Uterus (tissue), 3 donors: ENCODE measurements at regions not wholly inside any gene's neighbourhood (a gene's known extent, or its start where the extent isn't known, plus 50 kb on each side); places are given as distances from the start of the nearest gene placed in this dataset.
"Not testable (repeated sequence)": the region's sequence is repeated elsewhere in the genome, so short reads cannot be mapped to it uniquely, and the experiment has no call there.

ENCODE experiments used
- DNase-seq, 2 donors: peaks; one replicate each; pipeline ENCODE4 v3.0.0-alpha.2; 2019 to 2020
- H3K27ac ChIP-seq, 2 donors: fragments of 200-600 bp; sonication (generic); 1 replicate in 1 of 2; 2 replicates in 1 of 2; pipeline ENCODE4 v1.5.1; 2016 to 2018
- H3K27me3 ChIP-seq, 2 donors: fragments of 200-600 bp; sonication (generic); one replicate each; pipeline ENCODE4 v1.5.1; 2018 to 2019; ENCODE audit warnings: control low read depth in 1 of 2
- H3K36me3 ChIP-seq, 2 donors: fragments of 200-600 bp; sonication (generic); one replicate each; pipeline ENCODE4 v1.5.1; 2019; ENCODE audit warnings: control low read depth in 1 of 2
- H3K4me1 ChIP-seq, 2 donors: fragments of 200-600 bp; sonication (generic); one replicate each; pipeline ENCODE4 v1.5.1; 2018 to 2019; ENCODE audit warnings: control low read depth in 1 of 2
- H3K4me3 ChIP-seq, 2 donors: fragments of 200-600 bp; sonication (generic); 1 replicate in 1 of 2; 2 replicates in 1 of 2; pipeline ENCODE4 v1.5.1; 2018 to 2019; ENCODE audit warnings: mild to moderate bottlenecking in 1 of 2
- H3K9me3 ChIP-seq, 2 donors: fragments of 200-600 bp; sonication (generic); one replicate each; pipeline ENCODE4 v1.5.1; 2019; ENCODE audit warnings: control low read depth in 1 of 2
- POLR2A ChIP-seq, 2 donors: fragments of 450-650 bp; IDR thresholded peaks; one replicate each; pipeline ENCODE4 v1.6.1; 2016; ENCODE audit warnings: antibody characterized with exemption in 2 of 2, mild to moderate bottlenecking in 1 of 2, moderate library complexity in 1 of 2
- intact Hi-C: fragments of 100-400 bp; cut with DNase I; formaldehyde crosslinking; loops from one replicate; pipeline ENCODE4 v1.15.1; 2023; ENCODE audit warnings: low total_unique reads
- TF ChIP-seq, protein P1 (sequence below), 4 experiments: fragments of 200-600 bp in 2 of 4; fragments of 450-650 bp in 2 of 4; sonication (generic) in 2 of 4; IDR thresholded peaks; one replicate each; pipeline ENCODE4 v1.5.1; 2016 to 2019; ENCODE audit warnings: antibody characterized with exemption in 4 of 4, mild to moderate bottlenecking in 2 of 4, moderate library complexity in 1 of 4
- donor health status: DM: yes; HTN: yes; CAD: no.

DNA sequence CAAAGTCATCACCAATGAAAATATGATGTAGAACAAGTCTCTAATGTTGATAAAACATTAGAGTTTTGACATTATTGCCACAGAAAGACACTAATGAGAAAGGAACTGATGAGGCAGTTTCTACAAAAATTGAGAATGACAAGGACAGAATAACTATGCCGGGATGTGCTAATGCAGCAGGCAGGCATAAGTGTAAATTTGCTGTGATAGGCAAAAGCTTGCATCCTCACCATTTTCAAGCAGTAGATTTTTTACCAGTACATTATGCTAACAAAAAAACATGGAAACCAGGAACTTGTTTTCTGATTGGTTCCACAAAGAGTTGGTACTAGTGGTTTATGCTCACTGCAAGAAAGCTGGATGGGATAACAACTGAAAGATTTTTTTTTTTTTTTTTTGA, 715.5 kb upstream of the LRRTM4 start:
- H3K4me3 ChIP-seq: no peak overlapping the region
- no peaks in the 10 kb centered on the region for H3K27me3 ChIP-seq
- no peak for DNase-seq
- intact Hi-C loops: no loop called here
- no peak for TF ChIP-seq POLR2A (IDR thresholded peaks at IDR 0.05)
- TF ChIP-seq, protein P1, sequence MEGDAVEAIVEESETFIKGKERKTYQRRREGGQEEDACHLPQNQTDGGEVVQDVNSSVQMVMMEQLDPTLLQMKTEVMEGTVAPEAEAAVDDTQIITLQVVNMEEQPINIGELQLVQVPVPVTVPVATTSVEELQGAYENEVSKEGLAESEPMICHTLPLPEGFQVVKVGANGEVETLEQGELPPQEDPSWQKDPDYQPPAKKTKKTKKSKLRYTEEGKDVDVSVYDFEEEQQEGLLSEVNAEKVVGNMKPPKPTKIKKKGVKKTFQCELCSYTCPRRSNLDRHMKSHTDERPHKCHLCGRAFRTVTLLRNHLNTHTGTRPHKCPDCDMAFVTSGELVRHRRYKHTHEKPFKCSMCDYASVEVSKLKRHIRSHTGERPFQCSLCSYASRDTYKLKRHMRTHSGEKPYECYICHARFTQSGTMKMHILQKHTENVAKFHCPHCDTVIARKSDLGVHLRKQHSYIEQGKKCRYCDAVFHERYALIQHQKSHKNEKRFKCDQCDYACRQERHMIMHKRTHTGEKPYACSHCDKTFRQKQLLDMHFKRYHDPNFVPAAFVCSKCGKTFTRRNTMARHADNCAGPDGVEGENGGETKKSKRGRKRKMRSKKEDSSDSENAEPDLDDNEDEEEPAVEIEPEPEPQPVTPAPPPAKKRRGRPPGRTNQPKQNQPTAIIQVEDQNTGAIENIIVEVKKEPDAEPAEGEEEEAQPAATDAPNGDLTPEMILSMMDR (IDR thresholded peaks at IDR 0.05): no peak
- H3K36me3 ChIP-seq: no peaks in the 10 kb centered on the region
- no peaks in the 10 kb centered on the region for H3K4me1 ChIP-seq
- no peak overlapping the region for H3K27ac ChIP-seq
- H3K9me3 ChIP-seq: no peaks in the 10 kb centered on the region

DNA sequence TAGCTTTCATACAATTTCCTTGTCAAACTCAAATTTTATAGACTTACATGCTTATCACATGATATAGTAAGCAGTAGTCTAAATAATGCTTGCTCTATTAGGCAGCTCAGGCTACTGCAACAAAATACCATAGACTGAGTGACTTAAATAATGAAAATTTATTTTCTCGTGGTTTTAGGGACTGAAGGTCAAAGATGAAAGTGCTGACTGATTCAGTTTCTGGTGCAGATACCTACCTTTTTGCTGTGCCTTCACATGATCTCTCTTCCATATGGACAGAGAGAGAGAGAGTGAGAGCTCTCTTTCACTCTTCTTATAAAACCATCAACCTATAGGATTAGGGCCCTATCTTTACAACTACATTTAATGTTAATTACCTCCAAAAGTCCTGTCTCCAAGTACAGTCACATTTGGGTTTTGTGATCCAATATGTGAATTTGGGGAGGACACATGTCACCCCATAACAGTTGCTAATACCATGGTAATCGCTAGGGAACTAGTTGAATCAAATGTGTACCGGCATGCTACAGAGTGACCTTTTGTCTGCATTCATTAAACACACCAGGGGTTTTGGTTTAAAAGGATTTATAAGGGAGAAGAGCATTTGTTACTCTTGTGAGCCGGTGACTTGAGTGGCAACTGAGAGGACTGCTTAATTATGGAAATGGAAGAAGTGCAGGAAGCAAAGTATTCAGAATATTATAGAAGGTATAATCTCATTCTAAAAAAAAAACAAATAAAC, 723.4 kb upstream of the LRRTM4 start:
- Histone ChIP-seq H3K36me3 (no peaks in the 10 kb centered on the region), H3K27me3 (no peaks in the 10 kb centered on the region), H3K4me3 (no peak overlapping the region), H3K27ac (no peak overlapping the region), H3K9me3 (no peaks in the 10 kb centered on the region), H3K4me1 (no peaks in the 10 kb centered on the region)
- intact Hi-C loops: no loop called here
- no peak for DNase-seq
- TF ChIP-seq, protein P1 (IDR thresholded peaks at IDR 0.05): no peak
- no peak for TF ChIP-seq POLR2A (IDR thresholded peaks at IDR 0.05)

DNA sequence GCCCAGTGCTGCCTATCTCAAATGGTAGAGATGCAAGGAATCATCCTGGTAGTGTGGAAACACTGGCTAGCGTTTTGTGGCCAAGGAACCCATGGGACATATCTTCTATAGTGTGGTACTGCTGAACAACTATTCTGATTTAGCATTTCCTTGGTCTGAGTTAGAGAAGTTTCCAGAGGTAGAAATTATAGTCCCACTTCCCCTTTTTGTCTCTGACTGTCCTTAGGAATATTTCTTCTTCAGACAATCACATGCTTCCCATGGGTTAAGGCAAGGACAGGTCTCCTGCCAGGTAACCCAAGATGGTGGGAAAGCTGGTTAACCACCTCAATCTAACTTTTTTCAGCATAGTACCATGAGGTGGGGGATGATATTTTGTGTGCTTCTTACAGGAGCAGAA, 729.5 kb upstream of the LRRTM4 start:
- no peaks in the 10 kb centered on the region for H3K9me3 ChIP-seq
- TF ChIP-seq POLR2A (IDR thresholded peaks at IDR 0.05): no peak
- TF ChIP-seq, protein P1 (IDR thresholded peaks at IDR 0.05): no peak
- intact Hi-C loops: no loop called here

DNA sequence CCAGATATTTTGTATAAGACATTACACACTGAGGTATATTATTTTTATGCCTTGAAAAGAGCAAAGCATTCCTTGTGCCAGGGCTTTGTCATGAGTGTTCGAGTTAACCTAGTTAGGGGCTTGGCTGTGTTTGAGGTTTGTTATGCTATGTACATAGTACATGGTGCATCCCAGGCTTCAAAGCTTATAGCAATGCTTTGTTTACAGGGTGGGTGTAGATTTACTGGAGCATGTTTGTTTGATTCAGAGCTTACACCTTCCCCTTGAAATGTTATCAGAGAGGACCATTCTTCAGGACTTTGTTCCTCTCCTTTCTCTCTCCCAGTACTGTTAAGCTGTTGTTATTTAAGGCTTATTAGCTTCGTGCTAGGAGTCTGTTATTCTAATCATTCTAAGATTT, 738.7 kb upstream of the LRRTM4 start:
- no peak for TF ChIP-seq POLR2A (IDR thresholded peaks at IDR 0.05)
- TF ChIP-seq, protein P1 (IDR thresholded peaks at IDR 0.05): no peak
- no peak overlapping the region for H3K4me3 ChIP-seq
- H3K27me3 ChIP-seq: no peaks in the 10 kb centered on the region
- H3K9me3 ChIP-seq: no peaks in the 10 kb centered on the region
- DNase-seq: no peak
- no peaks in the 10 kb centered on the region for H3K4me1 ChIP-seq
- intact Hi-C loops: no loop called here
- no peak overlapping the region for H3K27ac ChIP-seq
- H3K36me3 ChIP-seq: no peaks in the 10 kb centered on the region

More for the DNA sequence above, 729.5 kb upstream of the LRRTM4 start:
- Histone ChIP-seq H3K4me1 (no peaks in the 10 kb centered on the region), H3K27ac (no peak overlapping the region), H3K36me3 (no peaks in the 10 kb centered on the region), H3K27me3 (no peaks in the 10 kb centered on the region), H3K4me3 (no peak overlapping the region)
- DNase-seq: no peak

DNA sequence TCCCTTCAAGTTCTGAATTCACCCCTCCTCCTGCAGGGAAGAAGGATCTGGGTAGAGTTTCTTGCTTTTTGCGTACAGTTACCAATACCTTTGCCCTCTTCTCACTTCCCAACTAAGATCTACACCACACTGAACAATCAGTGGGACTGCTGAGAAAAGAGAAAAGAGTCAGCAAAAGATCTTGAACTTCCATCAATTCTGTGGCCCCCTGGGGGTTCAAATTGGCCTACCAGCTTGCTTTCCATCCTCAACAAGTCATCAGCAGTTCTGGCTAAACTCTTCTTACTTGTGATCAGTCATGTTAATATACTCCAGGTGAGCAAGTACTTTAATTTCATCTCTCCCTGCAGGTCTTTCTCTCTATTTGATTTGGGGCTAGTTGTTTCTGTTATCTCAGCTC, 739.3 kb upstream of the LRRTM4 start:
- H3K27me3 ChIP-seq: no peaks in the 10 kb centered on the region
- H3K9me3 ChIP-seq: no peaks in the 10 kb centered on the region
- no peak overlapping the region for H3K4me3 ChIP-seq
- DNase-seq: no peak
- TF ChIP-seq, protein P1 (IDR thresholded peaks at IDR 0.05): no peak
- no peak for TF ChIP-seq POLR2A (IDR thresholded peaks at IDR 0.05)
- no peaks in the 10 kb centered on the region for H3K36me3 ChIP-seq
- no peaks in the 10 kb centered on the region for H3K4me1 ChIP-seq
- H3K27ac ChIP-seq: no peak overlapping the region
- intact Hi-C loops: no loop called here

DNA sequence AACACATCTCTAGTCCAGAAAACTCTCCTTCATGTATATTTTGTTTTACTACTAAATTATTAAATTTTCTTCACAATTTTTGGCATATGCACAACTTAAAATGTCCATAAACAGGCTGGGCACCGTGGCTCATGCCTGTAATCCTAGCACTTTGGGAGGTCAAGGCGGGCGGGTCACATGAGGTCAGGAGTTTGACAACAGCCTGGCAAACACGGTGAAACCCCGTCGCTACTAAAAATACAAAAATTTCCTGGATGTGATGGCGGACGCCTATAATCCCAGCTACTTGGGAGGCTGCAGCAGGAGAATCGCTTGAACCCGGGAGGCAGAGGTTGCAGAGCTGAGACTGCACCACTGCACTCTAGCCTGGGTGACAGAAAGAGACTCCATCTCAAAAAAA, 739.9 kb upstream of the LRRTM4 start:
- H3K9me3 ChIP-seq, H3K4me1 ChIP-seq, DNase-seq, H3K36me3 ChIP-seq, H3K27me3 ChIP-seq, intact Hi-C loops, H3K27ac ChIP-seq, H3K4me3 ChIP-seq: not testable (repeated sequence)
